HG03354 (cell line): ENCODE measurements at regions not wholly inside any gene's neighbourhood (a gene's known extent, or its start where the extent isn't known, plus 50 kb on each side); places are given as distances from the start of the nearest gene placed in this dataset.
A peak's percentile ranks its signal among the peaks of the same experiment; 100 is the strongest.

Source experiments
- ATAC-seq: cut with Tn5 transposase; IDR thresholded peaks from one replicate; pipeline ENCODE4 v1.9.1; 2021; ENCODE audit warnings: mild to moderate bottlenecking; ENCODE audit not compliant: unreplicated experiment, poor library complexity, severe bottlenecking

GRCh38 chr10:113284635-113285034 lies 268.2 kb upstream of the HABP2 start:
- no peak for ATAC-seq

- ATAC-seq = no peak
Measured at GRCh38 chr10:113285305-113285704, 267.5 kb upstream of the HABP2 start.

DNA sequence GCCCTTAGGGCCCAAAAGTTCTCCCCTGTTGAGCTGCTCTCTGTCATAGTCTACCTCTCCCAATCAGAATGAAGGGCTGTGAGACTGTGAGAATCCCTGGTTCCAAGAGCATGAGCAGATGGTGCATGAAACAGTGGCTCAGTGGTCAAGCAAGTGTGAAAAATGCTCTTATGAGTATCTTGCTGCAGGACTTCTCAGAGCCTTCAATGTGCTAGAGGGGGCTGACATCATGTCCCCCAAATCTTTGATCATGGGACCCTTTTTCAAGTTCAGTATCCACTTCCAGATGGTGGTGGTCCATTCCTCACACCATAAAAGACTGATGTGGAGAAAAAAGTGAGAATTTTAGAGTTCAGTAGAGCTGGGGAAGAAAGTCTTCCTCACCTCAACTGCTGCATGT lies 265.3 kb upstream of the HABP2 start:
- no peak for ATAC-seq

- no peak for ATAC-seq
Measured at GRCh38 chr10:113290137-113290536, 262.7 kb upstream of the HABP2 start.

DNA sequence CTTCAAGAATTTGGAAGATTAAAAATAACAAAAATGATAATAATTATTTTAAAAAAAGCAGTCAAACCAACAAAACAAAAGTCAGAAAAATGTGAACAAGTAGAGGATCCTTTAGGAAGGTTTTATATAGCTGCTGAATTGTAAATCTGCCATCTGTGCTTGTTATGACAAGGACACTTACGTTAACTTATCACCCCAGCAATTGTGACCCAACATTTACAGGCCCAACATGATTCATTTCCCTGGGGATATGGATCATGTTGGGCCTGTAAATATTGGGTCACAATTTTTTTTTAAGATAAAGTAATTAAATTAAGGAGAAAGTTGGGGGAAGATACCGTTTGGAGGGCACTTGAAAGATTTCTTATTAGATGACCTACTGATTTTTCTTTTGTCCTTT lies 261.4 kb upstream of the HABP2 start:
- ATAC-seq = no peak

DNA sequence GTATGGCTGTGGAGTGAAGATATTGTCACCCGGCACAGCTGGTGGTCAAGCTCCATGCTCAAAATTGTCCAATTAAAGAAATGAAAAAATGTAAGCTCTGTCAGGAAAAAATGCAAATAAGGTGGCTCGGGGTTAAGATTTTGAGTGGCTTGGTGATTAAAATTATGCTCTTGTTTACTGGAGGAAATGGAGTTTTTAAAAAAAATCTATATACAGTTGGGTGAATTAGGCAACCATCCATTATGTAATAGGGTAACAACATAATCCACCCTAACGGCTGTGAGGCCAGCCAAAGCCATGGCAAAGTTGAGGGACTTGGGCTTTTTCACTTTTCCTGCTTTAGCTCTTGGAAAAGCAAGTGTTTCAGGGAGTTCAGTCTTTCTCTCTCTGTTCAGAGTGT lies 260.8 kb upstream of the HABP2 start:
- no peak for ATAC-seq

DNA sequence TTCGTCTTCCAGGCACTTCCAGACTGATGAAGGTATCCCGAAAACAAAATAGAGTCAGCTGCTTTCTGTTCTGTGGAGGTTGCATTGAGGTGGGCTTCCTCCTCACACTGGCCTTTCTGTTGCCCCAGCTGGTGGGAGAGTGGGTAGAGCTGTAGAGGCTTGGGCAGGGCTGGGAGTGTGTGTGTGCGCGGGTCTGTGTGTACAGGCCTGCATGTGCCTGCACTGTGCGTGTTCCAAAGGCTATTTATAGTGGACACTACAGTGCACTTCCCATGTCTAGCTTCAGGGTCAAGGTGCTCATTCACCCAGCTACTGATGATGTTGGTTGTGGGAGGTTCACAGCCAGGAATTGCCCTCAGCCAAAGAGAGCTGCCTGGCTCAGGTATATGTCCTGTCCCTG lies 260.1 kb upstream of the HABP2 start:
- no peak for ATAC-seq

- no peak for ATAC-seq
Measured at GRCh38 chr10:113293167-113293566, 259.7 kb upstream of the HABP2 start.

DNA sequence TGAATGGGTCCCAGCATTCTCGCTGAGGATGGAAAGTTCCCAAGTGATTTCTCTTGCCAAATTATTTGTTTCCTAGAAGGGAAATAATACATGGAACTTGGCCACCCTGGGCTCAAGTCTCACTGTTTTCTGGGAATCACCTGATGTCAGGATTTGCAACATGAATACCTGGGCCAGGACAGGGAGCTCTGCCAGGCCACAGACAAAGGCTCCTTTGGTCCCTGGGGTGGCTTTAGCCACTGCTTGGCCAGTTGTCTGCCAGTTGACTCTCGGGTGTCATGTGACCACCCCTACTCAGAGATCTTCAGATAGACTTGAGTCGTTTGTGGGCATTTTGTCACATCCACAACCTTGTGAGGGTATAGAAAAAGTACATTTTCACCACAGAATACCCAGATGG lies 258.0 kb upstream of the HABP2 start:
- no peak for ATAC-seq

DNA sequence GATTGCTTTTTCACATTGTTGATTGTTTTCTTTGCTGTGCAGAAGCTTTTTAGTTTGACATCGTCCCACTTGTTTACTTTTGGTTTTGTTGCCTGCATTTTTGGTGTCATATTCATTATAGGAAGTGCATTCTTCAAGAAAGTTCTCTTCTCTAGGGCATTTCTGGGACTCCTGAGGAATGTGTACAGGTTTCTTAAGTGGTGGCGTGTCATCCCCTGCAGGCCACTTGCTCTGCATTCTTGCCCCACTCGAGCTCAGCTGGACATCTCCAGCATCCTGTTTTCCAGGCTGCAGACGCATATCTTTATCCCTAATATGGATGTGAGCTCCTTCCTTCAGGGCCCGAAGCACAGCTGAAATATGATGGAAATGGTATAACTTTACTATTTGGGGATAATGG lies 255.6 kb upstream of the HABP2 start:
- no peak for ATAC-seq

- ATAC-seq = no peak
Measured at GRCh38 chr10:113298616-113299015, 254.2 kb upstream of the HABP2 start.

DNA sequence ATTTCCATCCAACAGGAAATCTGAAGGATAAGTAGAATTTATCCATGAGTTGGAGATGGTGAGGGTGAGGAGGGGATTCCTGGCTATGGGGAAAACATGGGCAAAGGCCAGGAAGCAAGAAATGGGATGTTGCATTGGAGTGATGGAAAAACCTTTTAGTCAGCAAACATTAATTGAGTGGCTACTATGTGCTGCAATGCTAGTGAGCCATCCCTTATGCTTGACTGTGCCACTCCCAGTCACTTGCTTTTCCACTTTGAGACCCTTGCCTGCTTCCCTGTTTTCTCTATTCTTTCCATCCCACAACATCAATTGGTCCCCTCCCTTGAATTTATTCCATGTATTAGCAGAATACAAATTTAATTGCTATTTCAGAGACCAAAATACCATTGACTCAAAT lies 252.7 kb upstream of the HABP2 start:
- ATAC-seq = no peak

DNA sequence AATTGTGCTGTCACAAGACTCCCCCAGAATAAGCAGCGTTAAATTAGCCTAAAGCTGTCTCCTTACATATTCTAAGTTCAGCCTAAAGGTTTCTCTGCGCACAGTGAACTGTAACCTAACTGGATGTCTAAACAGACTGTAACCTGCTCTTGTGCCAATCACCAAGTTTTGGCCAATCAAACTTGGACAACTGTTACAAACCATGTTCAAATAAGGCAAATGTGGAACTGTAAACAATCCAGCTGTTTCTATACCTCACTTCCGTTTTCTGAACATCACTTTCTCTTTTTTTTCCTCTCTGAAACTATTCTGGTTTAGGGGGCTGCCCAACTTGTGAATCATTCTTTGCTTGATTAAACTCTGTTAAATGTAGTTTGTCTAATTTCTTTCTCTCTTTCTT lies 252.2 kb upstream of the HABP2 start:
- peak; percentile 82 for ATAC-seq

DNA sequence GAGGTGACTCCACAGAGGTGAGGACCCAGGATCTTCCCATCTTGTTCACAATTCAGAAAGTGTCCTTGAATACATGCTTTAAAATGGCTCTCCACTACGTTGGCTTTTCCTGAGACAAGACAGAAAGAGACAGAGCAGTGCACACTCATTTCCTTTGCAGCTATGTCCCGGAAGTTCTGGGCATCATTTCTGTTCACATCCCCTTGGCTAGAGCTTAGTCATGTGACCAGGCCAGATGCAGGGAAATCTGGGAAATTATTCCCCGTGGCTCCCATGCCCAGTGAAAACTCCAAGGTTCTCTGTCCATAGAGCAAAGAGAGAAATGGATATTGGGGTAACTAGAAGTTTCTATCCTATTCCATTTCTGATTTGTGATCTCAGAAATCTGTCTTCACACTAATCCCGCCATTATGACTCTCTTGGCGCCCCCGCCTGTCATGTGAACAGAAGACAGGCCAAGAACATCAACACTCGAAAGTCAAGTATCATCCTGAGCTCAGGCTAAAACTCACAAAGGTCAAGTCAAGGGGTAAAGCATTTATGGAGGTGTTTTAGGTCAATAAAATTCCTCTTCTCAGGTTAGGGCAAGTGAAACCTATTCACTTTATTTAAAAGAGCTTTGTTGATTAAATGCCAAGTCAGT lies 251.4 kb upstream of the HABP2 start:
- ATAC-seq = no peak

- no peak for ATAC-seq
Measured at GRCh38 chr10:113302062-113302461, 250.8 kb upstream of the HABP2 start.

DNA sequence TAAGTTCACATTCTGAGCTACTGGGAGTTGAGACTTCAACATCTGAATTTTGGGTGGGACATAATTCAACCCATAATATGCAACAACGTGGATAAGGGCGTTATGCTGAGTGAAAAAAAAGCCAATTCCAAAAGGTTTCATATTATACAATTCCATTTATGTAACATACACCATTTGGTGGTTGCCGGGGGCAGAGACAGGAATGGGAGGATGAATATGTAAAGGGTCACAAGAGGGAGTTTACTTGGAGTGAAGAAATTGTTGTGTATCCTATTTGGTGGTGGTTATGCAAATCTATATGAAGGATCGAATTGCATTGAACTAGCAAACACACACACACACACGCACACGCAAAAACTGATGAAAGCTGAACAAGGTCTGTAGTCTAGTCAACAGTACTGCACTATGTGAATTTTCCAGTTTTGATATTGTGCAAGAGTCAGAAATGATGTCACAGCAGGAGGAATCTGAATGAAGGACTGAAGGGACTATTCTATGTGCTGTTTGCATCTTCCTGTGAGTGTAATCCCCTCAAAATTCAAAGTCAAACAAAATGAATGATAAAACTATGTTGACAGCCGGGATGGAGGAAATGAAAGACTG lies 249.2 kb upstream of the HABP2 start:
- no peak for ATAC-seq

DNA sequence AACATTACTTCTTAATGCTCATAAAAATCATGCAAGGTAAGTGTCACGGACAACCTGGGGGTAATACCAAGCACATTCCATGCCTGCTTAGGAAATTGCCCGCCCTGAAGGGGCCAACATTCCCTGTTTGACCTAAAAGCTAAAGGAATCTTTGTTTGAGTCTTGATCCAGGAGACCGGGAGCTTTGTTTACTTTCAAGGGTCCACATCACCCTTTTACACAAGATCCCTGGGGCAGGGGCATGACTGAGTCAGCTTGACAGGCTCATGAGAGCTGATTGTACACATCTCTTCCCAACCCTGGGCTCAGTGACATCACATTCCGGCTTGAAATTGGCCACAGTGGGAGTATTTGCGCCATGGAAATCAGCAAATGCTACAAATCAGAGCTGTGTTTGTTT lies 248.1 kb upstream of the HABP2 start:
- no peak for ATAC-seq

GRCh38 chr10:113305871-113306270 lies 247.0 kb upstream of the HABP2 start:
- ATAC-seq = no peak

DNA sequence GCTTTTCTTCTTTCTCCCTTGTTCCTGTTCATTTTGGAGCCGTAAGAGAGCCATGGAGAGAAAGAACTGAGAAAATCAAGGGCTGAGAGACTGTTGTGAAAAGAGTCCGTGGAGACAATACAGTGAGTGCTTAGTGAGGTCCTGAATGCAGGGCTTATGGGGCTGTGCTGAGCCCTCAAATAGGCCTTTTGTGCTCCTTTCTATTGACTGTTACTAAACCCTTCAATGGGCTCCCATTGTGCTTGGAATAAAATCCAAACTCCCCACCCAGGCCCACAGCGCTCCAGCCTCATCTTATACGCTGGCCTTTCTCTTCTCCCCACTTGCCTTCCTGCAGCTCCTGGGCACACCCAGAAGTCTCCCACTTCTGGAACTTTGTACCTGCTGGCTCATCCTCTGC lies 243.1 kb upstream of the HABP2 start:
- no peak for ATAC-seq

DNA sequence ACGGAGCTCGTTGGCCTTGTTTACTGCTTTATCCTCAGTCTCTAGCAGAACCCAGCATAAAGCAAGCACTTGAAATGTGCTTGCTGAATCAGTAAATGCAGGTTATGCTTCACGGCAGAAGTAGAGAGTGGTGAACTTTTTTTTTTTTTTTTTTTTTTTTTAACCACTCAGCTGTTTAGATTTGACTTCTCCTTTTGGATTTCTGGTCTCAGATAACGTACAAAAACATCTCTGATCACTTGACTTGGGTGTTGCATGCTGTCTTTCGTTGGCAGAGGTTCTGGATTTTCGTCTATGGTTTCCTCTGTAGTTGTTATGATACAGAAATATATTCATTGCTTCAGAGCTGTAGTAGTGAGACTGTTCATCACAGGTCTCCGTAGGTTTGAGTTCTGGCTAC lies 242.5 kb upstream of the HABP2 start:
- no peak for ATAC-seq

GRCh38 chr10:113313048-113313602 lies 239.7 kb upstream of the HABP2 start:
- ATAC-seq = no peak

DNA sequence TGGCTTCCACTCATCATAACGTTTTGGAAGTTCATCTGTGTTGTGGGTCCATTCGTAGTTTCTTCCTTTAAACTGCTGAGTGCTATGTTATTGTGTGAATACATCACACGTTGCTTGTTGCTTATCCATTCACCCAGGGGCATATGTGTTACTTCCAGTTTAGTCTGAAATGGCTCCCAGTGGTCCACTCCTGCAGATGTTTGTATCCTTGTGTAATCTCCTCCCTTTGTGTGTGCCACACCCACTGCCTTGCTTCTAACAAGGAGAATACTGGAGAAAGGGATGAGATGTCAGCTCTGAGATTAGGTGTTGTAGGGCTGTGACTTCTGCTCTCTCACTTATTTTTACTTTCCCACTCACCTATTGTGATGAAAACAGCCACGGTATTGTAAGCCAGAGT lies 239.1 kb upstream of the HABP2 start:
- ATAC-seq = no peak
